ENCODE measurements at regions not wholly inside any gene's neighbourhood (a gene's known extent, or its start where the extent isn't known, plus 50 kb on each side); places are given as distances from the start of the nearest gene placed in this dataset.
"Not testable (repeated sequence)": the region's sequence is repeated elsewhere in the genome, so short reads cannot be mapped to it uniquely, and the experiment has no call there.

GRCh38 chr3:127491323-127491722 is 99.2 kb downstream of the TPRA1 start:
- DNase-seq, result no peak
- H3K4me3 Mint-ChIP-seq, result no peak overlapping the region
- CTCF ChIA-PET, result no interaction called here
- no peaks in the 10 kb centered on the region for H3K36me3 Mint-ChIP-seq (ENCODE audit: low read depth)
- no peak for TF ChIP-seq CTCF (IDR thresholded peaks at IDR 0.05)
- no peaks in the 10 kb centered on the region for H3K4me1 Mint-ChIP-seq
- no peak for ATAC-seq (ENCODE audit: low read depth)
- POLR2A ChIA-PET, result no interaction called here
- intact Hi-C loops (cut with micrococcal nuclease), result no loop called here
- peaks cover 8% of the 10 kb centered on the region for H3K27me3 Mint-ChIP-seq
- no peaks in the 10 kb centered on the region for H3K9me3 Mint-ChIP-seq
- H3K27ac Mint-ChIP-seq, result no peak overlapping the region

GRCh38 chr3:127491024-127491305 is 99.6 kb downstream of the TPRA1 start:
- DNase-seq; H3K27ac Mint-ChIP-seq; intact Hi-C loops (cut with micrococcal nuclease); H3K36me3 Mint-ChIP-seq (ENCODE audit: low read depth); ATAC-seq (ENCODE audit: low read depth); H3K27me3 Mint-ChIP-seq; H3K9me3 Mint-ChIP-seq; H3K4me1 Mint-ChIP-seq; CTCF ChIA-PET; POLR2A ChIA-PET; H3K4me3 Mint-ChIP-seq: not testable (repeated sequence)

- no peak overlapping the region for H3K4me3 Mint-ChIP-seq
- H3K4me1 Mint-ChIP-seq, result no peaks in the 10 kb centered on the region
- no peak for TF ChIP-seq CTCF (IDR thresholded peaks at IDR 0.05)
- ChIA-PET POLR2A (no interaction called here), CTCF (no interaction called here)
- H3K9me3 Mint-ChIP-seq, result no peaks in the 10 kb centered on the region
- intact Hi-C loops (cut with micrococcal nuclease), result no loop called here
- no peaks in the 10 kb centered on the region for H3K36me3 Mint-ChIP-seq (ENCODE audit: low read depth)
- ATAC-seq (ENCODE audit: low read depth), result no peak
- DNase-seq, result no peak
- peaks cover 12% of the 10 kb centered on the region for H3K27me3 Mint-ChIP-seq
- no peak overlapping the region for H3K27ac Mint-ChIP-seq
Measured at GRCh38 chr3:127490271-127491023, 100.1 kb downstream of the TPRA1 start.

- intact Hi-C loops (cut with micrococcal nuclease), result no loop called here
- Mint-ChIP-seq H3K27ac (no peak overlapping the region), H3K4me1 (no peaks in the 10 kb centered on the region), H3K27me3 (peaks cover 21% of the 10 kb centered on the region), H3K36me3 (ENCODE audit: low read depth) (no peaks in the 10 kb centered on the region), H3K9me3 (no peaks in the 10 kb centered on the region), H3K4me3 (no peak overlapping the region)
- ATAC-seq (ENCODE audit: low read depth) (no peak), DNase-seq (no peak)
- ChIA-PET POLR2A (no interaction called here), CTCF (no interaction called here)
- no peak for TF ChIP-seq CTCF (IDR thresholded peaks at IDR 0.05)
Measured at GRCh38 chr3:127489357-127489756, 101.2 kb downstream of the TPRA1 start.

GRCh38 chr3:127488740-127489139 is 101.8 kb downstream of the TPRA1 start:
- no peaks in the 10 kb centered on the region for H3K9me3 Mint-ChIP-seq
- no peak overlapping the region for H3K27ac Mint-ChIP-seq
- ATAC-seq (ENCODE audit: low read depth) (no peak), DNase-seq (no peak)
- ChIA-PET CTCF (no interaction called here), POLR2A (no interaction called here)
- H3K27me3 Mint-ChIP-seq, result peaks cover 23% of the 10 kb centered on the region
- H3K36me3 Mint-ChIP-seq (ENCODE audit: low read depth), result no peaks in the 10 kb centered on the region
- intact Hi-C loops (cut with micrococcal nuclease), result no loop called here
- no peak for TF ChIP-seq CTCF (IDR thresholded peaks at IDR 0.05)
- no peak overlapping the region for H3K4me3 Mint-ChIP-seq
- H3K4me1 Mint-ChIP-seq, result no peaks in the 10 kb centered on the region

- Mint-ChIP-seq H3K4me3 (no peak overlapping the region), H3K27ac (no peak overlapping the region)
- no peak for ATAC-seq (ENCODE audit: low read depth)
Measured at GRCh38 chr3:127488141-127488672, 102.3 kb downstream of the TPRA1 start.

More at GRCh38 chr3:127488141-127488672, 102.3 kb downstream of the TPRA1 start:
- Mint-ChIP-seq H3K4me1 (no peaks in the 10 kb centered on the region), H3K36me3 (ENCODE audit: low read depth) (no peaks in the 10 kb centered on the region), H3K27me3 (peaks cover 28% of the 10 kb centered on the region), H3K9me3 (no peaks in the 10 kb centered on the region)
- no peak for TF ChIP-seq CTCF (IDR thresholded peaks at IDR 0.05)
- DNase-seq, result no peak
- CTCF ChIA-PET, result no interaction called here
- POLR2A ChIA-PET, result no interaction called here
- intact Hi-C loops (cut with micrococcal nuclease), result no loop called here

Data from activated B cell treated with CpG ODN at 0.5 μM for 24 hours (primary cell).